HG02678 (cell line): ENCODE measurements at regions not wholly inside any gene's neighbourhood (a gene's known extent, or its start where the extent isn't known, plus 50 kb on each side); places are given as distances from the start of the nearest gene placed in this dataset.

Source experiments
- ATAC-seq: cut with Tn5 transposase; IDR thresholded peaks from one replicate; pipeline ENCODE4 v1.9.1; 2021; ENCODE audit warnings: mild to moderate bottlenecking, moderate library complexity; ENCODE audit not compliant: unreplicated experiment

- ATAC-seq = no peak
Observed at GRCh38 chr15:48032911-48033310, 87.9 kb upstream of the SLC24A5 start.

DNA sequence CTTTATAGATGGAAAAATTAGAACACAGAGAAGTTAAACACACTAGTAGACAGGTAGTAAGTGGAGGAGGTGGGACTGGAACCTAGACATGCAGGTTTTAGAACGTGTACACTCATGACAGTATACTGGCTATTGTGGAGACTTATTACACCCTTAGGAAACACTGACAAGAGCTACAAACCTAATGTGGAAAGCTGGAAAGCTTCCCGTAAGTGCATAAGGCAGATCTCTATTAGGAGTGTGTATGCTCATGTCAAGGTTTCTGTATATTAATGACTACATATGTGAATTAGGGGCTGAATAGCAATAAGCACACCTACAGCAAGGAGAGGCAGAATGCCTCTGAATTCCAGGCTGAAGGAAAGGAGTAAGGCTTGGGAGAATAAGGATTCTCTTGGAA is 82.6 kb upstream of the SLC24A5 start:
- no peak for ATAC-seq

GRCh38 chr15:48040166-48040817 is 80.5 kb upstream of the SLC24A5 start:
- ATAC-seq = no peak

GRCh38 chr15:48041454-48041853 is 79.3 kb upstream of the SLC24A5 start:
- no peak for ATAC-seq

DNA sequence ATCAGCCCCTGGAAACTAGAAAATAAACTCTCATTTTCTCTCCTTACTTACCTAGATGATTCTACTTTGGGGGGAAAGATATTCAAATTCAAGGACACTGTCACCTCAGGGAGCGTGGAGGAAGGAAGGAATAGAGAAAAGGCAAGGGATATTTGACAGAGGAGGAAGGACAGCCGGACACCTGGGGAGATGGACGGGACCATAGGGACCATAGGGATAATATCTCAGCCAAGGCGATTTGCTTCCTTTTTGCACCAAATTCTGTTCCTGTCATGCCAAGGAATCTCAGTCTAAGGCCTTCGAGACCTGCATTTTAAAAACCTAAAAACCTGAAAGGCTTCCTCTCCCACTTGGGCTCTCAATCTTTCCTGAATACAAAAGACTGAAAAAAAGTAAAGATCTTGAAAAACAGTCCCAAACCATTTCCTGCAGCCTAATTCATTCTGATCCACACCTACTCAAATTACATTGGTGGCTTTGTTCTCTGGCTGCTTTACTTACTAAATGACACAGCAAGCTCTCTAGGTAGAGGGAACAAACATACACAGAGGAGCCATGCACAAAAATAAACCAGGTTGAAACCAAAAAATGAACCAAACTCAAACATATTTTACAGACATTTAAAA is 73.9 kb upstream of the SLC24A5 start:
- no peak for ATAC-seq

GRCh38 chr15:48049736-48050135 is 71.1 kb upstream of the SLC24A5 start:
- ATAC-seq = no peak

GRCh38 chr15:48052946-48053345 is 67.8 kb upstream of the SLC24A5 start:
- ATAC-seq = no peak

DNA sequence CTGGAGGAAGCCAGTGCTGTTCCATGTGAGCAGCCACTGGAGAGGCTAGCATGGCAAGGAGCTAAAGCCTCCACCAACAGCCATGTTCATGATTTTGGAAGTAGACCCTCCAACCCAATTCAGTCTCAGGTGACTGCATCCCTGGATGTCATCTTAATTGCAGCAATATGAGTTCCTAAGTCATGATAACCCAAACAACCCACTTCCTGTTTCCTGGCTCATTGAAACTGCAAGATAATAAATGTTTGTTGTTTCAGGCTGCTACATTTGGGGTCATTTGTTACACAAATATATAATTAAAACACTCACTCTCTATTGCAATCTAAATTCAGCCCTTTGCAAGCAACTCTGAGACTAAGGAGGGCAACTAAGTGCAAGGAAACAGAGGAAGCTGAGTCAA is 62.4 kb upstream of the SLC24A5 start:
- ATAC-seq = no peak

DNA sequence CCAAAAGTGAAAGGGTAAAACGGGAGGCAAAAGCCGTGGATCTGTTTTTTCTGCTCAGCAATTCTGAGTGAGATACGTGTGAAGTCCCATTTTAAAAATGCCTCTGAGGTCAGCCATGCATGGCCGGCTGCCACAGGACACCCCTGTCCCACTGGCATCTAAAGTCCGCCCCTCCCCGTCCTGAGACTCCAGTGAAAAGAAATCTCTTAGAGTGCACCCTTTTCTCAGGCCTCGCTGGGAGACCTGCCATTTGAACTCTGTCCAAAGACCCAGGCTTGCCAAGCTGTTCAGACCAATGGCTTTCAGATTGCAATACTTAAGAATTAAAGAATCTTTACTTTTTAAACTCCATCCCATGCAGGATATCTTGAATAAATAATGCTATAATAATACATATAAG is 61.0 kb upstream of the SLC24A5 start:
- ATAC-seq = no peak

DNA sequence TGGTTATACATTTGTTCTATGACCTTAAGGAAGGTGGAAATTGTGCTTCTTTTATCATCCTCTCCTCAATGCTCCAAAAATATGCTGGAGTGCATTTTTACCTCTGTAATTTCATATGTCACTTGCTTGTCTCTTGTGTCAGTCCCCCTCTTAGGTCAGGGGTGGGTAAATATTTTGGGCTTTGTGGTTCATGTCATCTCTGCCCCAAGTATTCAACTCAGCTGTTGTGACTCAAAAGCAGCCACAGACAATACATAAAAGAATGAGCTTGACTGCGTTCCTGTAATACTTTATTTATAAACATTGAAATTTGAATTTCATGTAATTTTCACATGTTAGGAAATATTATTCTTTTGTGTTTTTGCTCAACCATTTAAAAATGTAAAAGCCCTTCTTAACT is 60.4 kb upstream of the SLC24A5 start:
- ATAC-seq = no peak

GRCh38 chr15:48061605-48062004 is 59.2 kb upstream of the SLC24A5 start:
- ATAC-seq = no peak

- no peak for ATAC-seq
Observed at GRCh38 chr15:48062148-48062872, 58.5 kb upstream of the SLC24A5 start.

DNA sequence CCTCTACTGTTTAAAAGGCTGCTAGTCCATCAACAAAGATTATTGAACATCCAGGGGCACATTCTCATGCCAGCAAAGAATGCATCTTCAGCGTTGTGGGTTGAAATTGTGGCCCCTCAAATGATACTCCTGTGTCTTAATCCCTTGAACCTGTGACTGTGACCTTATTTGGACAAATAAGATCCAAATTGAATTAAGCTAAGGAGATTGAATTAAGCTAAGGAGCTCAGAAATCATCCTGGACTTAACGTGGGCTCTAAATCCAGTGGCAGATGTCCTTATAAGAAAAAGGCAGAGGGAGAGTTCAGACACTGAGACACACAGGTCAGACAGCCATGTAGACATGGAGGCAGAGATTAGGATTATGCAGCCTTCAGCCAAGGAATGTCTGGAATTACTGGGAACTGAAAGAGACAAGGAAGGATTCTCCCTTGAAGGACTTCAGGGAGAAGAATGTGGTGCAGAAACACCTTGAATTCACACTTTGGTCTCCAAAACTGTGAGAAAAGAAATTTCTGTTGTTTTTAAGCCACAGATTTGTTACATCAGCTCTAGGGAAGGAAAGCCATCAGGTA is 57.3 kb upstream of the SLC24A5 start:
- no peak for ATAC-seq

DNA sequence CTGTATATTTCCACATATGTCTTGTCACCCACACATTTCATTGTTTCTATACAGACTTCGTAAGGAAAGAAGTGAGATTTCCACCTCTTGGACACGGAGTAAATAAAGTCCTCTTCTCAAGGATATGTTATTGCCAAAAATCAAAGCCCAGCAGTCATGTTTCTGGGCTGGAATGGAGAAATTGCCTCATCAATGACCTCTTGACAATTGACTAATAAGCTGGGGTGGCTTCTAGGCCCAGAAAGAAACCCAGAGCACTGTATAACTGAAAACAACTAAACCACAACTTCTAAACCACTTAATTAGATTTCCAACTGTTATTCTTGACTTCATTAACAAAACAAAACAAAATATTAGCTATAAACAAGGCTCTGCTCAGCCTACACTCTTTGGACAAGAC is 56.4 kb upstream of the SLC24A5 start:
- no peak for ATAC-seq

- no peak for ATAC-seq
Observed at GRCh38 chr15:48066456-48066855, 54.3 kb upstream of the SLC24A5 start.
